HG03066 (cell line): ENCODE measurements at regions not wholly inside any gene's neighbourhood (a gene's known extent, or its start where the extent isn't known, plus 50 kb on each side); places are given as distances from the start of the nearest gene placed in this dataset.

Experiments used
- ATAC-seq: cut with Tn5 transposase; IDR thresholded peaks from one replicate; pipeline ENCODE4 v1.9.1; 2021; ENCODE audit warnings: low read depth; ENCODE audit not compliant: unreplicated experiment

DNA sequence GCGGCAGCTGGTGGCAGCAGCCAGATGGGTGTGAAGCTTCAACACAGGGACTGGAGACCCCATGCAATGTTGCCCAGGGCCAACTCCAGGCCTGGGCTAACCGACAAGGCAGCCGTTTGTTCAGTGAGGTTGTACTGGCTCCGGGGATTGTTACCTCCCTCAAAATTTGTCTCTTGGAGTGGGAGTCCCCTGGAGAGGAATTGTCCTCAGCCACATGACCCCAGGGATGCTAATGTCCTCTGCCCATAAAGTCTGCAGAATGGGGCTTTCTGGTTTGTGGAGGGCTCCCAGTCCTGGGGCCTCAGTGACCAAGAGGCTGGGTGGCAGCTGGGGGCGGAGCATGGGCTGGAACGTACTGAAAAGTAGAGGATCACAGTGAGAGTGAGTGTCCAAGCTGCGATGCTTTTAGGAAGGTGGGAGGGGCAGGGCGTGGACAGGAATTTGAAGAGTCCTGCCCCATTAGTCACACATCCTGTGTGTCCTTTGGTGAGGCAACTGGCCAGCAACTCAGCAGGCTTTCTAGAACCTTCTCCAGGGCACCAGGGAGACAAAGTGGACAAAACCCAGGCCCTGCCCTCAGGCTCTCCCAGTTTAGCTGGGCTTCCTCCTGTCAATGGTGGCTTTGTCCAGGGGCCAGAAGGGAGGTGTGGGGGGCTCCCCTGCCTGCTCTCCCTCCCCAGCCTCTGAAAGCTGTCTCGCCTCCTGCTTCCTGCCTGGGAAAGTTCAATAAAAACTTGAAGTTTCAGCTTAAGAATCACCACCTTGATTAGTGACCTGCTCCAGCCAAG lies 114.0 kb downstream of the NSG2 start:
- ATAC-seq, result no peak

DNA sequence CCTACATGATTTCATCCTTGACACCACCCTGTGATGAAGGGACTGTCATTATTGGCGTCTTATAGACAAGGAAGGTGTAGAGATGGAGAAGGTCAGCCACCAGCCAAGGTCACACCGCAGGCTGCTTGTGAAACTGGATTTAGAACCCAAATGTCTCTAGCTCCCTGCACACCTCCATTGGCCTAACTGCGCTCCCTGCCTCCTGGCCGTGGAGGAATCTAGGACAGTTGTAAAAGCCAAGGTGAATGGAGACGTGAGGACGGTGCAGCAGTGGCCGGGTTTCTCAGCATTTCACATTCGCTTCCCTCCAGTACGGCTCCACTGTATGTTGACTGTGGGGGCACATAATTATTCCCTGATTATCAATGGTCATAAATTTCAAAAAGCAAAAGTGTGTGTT lies 119.9 kb downstream of the NSG2 start:
- no peak for ATAC-seq

DNA sequence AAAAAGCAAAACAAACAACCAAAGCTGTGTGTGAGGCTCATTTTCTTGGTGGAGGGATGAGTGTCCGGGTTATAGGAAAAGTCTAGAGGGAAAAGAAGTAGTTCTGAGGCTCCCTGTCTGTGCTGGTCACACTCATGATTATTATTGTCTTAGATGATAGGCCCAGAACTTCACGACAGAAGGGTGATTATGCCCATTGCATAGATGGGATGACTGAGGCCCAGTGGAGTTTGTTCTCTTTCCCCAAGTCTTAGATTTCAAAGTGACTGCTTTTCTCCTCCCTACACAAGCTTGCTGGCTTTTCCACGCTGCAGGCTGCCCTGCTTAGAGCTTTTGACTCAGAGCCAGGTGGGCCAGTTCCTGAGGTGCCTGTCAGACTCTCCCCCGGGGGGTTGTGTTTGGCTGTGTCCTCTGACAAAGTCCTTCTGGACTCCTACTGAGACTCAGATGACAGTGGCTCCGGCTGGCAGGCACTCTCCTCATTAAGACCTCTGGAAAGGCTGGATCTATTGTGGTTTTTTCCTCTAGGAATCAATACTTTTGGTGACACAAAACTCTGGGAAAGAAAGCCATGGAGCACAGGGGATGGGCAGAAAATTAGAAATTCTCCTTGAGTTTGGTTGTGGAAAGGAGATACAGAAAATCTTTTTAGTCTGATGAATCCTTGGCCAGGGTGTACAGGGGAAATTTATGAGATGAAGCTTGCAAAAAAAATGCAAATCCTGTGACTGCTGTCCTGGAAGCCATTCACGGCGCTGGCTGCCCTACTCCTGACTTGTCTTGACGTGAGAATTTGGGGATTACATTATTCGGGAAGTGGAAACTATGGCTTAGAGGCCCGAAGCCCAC lies 120.9 kb downstream of the NSG2 start:
- no peak for ATAC-seq

DNA sequence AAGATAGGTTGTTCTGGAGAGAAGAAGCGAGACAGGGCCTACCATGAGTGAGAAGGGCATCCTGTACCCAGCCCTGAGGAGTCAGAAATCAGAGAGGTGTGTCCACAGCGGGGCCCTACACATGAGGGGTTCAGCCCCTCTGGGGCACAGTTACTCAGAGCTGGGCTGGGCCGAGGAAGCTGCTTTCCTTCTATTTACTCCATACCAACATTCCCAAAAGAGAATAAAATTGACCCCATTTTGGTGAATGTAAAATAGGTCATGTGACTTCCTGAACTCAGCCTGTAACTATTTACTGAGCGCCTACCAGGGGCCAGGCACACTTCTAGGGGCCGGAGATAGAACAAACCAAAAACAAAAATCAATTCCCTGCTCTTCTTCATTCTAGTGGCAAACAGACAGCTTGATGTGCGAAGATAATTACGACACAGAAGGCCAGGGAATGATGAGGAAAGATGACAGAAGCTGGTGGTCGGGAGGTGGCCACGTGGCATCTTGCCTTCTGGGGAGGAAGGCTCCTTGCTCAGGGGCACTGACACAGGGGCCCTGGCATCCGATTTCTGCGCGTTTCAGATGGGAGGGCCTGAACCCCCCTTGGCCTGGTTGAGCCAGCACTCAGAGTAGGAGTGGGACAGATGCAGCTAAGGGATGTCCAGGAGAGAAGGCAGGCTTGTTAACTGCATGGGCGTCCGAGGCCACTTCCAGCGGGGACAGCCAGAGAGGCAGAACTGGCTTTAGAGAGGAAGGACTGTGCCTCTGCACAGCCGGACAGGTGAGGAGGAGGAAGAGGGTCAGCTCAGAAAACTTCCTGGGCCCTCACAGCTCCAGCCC lies 121.8 kb downstream of the NSG2 start:
- no peak for ATAC-seq

DNA sequence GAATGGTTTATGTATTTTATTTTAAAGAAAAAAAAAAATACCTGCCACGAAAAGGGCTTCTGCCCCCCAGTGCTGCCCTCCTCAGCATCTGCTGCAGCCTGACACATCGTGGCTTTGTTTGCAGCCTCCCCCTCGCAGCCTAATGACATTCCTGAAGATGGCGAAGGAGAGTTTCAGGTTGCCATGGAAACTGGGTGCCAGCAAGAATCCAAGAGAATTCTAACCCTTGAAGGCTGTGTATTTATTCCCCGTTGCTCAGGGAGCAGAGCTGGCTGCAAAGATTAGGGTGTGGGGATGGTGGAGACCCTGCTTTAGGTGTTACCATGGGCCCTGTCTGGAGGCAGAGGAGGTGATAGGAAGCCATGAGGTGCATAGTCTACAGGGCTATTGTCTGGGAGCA lies 126.6 kb downstream of the NSG2 start:
- ATAC-seq, result no peak

DNA sequence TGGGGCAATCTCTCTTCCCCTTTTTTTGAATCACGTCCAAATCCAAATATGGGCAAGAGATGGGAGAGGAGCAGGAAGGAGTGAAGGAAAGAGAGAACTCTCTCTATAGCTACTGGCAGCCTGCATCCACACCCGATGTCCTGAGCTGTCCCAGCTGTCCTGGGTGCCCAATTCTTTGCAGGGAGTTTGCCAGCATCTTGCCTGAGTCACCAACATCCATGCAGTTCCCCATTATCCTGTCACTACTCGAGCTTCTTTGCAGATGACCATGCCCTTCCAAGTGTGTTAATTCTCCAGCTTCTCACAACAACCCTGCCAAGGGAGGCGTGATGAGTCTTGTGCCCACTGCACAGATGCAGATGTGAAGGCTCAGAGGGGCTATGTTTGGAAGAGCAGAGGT lies 127.1 kb downstream of the NSG2 start:
- no peak for ATAC-seq

DNA sequence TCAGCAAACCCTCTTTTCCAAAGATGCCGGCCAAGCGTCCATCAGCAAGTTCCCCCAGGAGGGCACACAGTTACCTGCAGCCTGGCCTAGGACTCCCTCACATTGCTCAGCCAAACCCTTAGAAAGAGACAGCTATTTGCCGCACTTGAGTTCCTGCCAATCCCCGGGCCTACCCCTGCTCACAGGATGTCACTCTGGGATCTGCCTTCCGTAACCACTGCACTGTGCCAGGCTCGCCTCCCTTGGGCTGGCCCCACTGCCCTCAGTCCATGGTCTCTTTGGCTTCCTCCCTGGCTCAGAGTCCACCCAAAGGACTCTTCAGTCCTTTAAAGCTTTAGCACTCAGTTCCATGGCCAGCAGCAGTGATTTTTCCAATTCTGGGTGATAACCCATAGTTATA lies 128.3 kb downstream of the NSG2 start:
- ATAC-seq, result no peak

DNA sequence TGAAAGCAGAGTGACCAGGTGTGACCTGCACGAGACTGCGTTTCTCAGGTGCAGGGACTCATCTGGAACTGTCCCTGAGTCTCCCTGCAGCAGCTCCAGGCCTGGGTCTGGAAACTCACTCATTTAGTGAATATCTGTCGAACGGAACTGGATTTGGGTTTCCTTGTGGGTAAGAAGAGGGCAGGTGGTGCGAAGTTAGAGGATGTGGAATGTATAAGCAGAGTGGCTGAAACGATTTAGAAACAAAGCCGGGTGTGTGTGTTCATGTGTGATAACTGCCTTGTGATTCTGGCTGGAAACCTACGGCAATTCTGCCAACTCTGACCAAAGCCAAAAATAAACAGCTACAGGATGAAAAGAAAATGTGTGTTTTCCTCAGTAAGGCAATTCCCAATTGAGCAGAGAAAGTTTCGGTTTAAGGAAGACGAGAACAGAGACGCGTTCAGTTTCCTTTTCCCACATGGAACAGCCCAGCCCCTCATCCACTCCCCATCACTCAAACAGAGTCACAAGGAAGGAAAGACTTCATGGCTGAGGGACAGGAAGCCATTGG lies 130.3 kb downstream of the NSG2 start:
- ATAC-seq, result no peak

DNA sequence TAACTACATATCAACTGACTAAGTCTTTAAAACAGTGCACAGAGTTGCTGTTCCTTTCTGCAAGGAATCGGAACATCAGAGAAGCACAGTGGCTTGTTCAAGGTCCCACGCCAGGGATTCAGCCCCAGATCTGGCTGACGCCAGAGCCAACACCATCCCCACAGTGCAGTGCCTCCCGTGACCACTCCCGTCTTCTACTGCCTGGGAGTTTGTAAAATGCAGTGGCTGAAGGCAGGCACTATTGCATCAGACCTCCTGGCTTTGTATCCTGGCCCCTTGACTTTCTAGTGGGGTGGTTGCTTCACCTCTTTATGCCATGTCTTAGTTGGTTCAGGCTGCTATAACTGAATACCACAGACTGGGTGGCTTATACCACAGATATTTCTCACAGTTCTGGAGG lies 131.0 kb downstream of the NSG2 start:
- ATAC-seq, result no peak

DNA sequence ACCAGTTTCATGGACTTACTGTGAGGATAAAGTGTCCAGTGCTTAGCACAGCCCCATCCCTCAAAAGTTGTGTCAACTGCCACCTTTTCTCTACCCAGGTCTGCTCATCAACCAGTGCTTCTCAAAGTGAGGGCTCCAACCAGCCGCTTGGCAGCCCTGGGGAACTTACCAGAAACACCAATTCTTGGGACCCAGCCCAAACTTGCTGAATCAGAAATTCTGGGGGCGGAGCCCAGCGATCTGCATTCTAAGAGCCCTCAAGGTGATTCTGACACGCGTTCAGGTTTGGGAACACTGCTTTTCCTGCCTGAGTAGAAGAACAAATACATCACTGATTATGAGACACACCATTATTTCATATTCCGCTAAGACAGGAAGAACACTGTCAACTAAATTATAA lies 132.0 kb downstream of the NSG2 start:
- ATAC-seq, result no peak

DNA sequence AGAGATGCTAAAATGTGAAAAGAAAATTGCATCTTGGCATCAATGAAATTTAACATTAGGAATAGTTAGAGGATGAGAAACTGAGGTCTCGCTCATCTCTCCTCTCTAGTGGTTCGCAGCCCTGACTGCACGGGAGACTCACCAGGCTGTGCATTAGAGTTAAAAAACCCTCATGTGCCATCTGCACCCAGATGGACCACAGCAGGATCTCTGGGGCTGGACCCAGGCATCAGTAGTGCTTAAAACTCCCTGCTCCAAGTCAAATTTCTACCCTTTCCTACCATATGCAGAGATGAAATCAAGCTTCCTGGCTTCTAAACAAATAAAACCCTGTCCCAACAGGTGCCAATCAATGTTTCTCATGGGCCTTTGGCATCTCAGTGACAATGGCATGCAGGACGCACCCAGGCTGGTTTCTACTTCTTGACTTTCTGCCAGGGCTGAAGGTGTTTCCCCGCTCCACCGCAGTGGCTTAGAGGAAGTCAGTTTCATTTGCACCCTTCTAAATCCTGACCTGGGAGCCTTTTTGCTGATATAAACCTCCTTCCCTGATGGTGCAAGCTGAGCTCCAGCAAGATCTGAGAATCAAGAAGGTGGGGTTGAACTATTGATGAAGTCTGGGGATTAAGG lies 132.6 kb downstream of the NSG2 start:
- ATAC-seq, result no peak

DNA sequence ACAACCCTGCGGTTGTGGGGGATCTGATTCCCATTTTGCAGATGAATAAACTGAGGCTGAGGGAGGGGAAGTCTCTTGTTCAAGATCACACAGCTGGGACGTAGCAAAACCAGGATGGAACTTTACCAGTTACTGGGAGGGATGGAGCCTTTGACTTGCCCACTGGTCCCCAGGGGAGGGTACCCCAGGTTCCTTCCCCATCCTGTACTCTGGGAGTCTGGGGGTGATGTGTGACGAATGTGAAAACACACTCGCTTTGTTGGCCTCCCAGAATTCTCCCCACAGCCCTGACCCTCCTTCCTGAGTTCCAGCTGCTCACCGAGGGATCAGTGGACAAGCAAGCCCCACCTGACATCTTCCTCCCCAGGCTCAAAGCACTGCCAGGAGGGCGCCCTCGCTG lies 135.1 kb downstream of the NSG2 start:
- ATAC-seq, result no peak

DNA sequence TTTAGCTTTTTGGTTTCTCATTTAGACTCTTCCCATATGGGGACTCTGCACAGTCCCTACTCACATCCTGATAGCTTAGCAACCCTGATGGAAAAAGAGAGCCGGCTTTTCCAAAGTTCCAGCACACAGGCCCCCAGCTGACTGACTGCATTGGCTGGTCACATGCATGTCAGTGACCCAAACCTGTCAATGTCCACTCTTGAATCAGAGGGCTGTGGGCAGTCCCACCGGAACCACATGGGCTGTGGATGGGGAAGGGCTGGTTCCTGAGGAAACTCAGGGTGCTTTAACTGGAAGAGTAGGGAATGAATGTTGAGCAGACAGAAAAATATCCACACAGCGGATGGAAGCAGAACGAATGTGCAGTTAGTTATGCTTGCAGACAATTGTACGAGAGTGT lies 136.6 kb downstream of the NSG2 start:
- ATAC-seq, result no peak

DNA sequence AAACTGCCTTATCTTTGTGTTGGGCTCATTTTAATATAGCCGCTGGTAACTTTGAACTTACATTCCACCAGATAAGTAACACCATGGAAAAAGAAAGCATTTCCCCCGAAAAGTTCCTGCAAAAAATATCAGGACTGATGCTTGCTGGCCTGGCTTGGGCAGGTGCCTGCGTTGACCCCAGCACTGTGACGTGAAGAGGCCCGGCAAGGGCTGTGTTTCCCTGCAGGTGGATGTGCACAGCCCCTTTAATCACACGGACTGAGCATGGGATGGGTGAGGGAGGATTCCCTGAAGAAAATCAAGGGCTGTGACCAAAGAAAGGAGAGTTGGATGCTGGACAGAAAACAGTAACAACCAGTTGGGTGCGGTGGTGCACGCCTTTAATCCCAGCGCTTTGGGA lies 138.2 kb downstream of the NSG2 start:
- no peak for ATAC-seq

DNA sequence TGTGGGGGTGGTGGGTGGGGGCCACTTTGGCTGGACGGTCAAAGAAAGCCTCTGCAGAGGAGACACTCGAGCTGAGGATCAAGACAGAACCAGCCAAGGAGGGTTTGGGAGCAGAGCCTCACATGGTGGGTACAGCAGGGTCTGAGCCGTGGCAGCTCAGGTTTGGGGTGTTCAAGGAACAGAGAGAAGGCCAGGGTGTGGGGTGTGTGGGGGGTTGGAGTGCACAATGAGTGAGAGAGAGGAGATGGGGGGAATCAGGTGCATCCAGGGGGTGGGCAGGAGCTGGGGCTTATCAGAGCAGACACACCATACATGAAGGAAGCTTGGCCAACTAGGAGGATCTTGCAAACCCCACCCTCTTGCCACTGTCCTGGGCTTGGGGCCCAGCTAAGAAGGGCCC lies 140.0 kb downstream of the NSG2 start:
- ATAC-seq, result no peak

DNA sequence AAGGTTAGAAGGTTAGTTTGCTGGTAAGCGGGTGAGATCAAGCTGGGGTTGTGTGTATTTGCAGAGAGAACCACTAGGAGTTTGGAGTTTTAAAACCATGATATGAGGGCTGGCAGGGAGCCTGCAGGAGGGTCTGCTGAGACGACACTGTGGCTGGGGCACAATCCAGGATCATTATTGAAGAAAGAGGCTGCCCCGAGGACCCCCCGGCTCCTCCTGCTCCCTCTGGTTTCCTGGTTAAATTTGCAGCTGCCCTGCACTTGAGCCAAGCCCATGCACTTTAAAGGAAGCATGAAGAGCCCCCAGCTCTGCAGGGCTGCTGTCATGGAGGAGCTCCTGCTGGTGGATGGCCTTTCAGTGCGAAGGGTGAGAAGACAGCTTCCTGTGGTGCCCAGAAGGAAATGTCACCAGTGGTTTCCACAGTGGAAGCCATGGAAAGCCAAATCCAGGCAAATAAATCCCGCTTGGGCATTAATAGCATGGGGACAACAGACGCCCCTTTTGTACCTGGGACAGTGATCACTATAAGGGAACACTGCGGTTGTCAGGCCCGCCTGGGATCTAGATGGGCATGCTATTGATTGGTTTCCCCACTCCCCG lies 140.7 kb downstream of the NSG2 start:
- ATAC-seq, result no peak

DNA sequence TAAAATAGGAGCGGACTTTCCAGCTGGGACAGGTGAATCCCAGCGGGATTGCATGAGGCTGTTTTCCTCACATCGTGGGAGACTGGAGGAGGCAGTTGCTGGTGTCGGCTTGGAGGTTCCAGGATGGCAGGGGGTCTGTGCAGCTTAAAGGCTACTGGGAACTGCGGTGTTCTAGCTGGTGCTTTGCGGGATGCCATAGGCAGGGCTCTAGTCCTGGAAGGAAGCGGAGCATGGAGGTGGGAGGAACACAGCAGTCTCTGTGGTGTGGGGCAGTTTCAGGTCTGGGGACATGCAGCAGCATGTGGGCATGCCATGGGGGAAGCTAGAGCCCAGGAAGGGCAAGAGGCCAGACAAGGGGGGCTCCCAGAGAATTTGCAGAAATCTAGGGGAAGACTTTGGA lies 141.5 kb downstream of the NSG2 start:
- no peak for ATAC-seq

DNA sequence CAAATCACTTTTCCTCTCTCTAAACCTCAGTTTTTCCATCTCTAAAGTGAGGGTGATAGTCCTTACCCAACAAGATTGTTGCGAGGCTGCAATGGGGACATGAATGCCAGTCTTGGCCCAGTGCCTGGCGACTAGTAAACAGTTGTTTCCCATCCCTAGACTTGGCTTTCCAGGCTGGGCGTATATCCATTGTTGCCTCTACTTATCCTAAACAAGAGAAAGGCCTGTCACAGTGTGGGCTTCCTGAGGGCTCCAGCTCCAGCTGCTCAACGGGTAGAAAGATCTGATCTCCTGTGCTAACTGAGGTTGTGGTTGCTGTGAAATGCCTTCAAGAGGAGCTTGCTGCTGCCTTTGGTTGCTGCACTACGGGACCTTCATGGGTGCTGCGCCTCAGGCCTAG lies 142.0 kb downstream of the NSG2 start:
- ATAC-seq, result no peak

DNA sequence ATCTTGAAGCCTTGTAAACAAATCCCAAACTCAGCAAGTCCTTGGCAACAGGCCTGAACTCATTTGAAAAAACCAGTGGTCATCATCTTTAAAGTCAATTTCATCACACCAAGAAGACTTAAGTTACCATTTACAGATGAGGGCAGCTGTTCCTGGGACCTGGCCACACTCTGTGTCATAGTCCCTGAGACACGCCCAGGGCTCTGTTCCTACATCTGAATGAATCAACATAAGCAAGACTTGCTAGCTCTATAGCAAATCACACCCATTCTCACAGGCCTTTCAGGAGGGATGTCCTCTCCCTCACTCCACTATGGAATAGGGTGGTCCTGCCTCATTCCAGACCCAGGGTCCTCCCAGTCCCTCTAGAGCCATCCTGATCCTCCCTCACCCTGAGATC lies 142.8 kb downstream of the NSG2 start:
- ATAC-seq, result no peak
